ENCODE measurements at regions not wholly inside any gene's neighbourhood (a gene's known extent, or its start where the extent isn't known, plus 50 kb on each side); places are given as distances from the start of the nearest gene placed in this dataset.

DNA sequence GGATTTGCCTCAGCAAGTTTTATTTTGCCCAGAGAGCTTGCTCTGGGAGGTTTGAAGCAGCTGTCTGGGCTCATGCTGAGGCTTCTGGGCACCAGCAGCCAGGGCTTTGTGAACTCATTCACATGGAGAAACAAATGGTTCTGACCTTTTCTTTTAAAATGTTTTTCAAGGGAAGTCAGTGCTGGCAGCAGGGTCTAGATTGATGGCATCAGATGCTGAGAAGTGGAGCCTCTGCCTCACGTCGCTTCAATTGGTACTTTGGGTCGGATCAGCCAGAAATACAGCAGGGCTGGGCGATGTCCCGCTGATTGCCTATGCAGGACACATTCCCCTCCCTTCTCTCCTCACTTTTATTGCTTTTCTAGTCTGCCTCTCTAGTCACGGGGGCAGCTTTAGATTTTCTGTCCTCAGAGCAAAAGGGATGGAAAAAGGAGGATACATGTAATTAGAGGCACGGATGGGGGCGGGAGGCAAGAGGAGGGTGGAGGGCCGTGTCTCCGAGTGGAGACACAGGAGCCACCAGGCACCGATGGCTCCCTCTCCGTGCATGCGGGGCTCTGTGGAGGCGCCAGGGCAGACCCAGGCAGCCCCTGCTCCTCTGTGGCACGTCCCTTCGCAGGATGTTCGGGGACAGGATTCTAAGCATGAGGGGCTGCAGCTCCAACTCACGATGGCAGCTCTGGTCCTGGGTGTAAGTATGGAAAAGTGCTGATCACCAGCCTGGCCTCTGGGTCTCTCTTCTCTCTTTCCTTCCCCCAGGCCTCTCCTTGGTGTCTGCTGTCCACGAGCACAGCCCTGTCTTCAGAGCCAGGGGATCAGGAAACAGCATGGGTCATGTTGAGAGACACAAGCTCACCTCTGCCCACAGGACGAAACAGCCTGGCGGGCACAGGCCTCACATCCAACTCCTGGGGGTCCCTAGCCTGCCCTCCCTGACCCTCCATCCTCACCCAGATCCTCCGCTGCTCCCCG is 116.1 kb downstream of the FAM43A start:
- no peak overlapping the region for H3K27ac ChIP-seq (ENCODE audit: low read length)
- no peaks in the 10 kb centered on the region for H3K9me3 ChIP-seq (replicated peaks; ENCODE audit: insufficient read depth, low read length)
- no peak overlapping the region for H2AFZ ChIP-seq (ENCODE audit: low read length)
- no peaks in the 10 kb centered on the region for H3K79me2 ChIP-seq (ENCODE audit: low read length)
- no peaks in the 10 kb centered on the region for H4K20me1 ChIP-seq (ENCODE audit: insufficient read depth, low read length)
- TF ChIP-seq EZH2phosphoT487 (IDR thresholded peaks at IDR 0.05; ENCODE audit: low read length) (no peak), EZH2 (optimal IDR thresholded peaks at IDR 0.05; ENCODE audit: low read depth, low read length) (no peak)
- TF ChIP-seq, protein P1, sequence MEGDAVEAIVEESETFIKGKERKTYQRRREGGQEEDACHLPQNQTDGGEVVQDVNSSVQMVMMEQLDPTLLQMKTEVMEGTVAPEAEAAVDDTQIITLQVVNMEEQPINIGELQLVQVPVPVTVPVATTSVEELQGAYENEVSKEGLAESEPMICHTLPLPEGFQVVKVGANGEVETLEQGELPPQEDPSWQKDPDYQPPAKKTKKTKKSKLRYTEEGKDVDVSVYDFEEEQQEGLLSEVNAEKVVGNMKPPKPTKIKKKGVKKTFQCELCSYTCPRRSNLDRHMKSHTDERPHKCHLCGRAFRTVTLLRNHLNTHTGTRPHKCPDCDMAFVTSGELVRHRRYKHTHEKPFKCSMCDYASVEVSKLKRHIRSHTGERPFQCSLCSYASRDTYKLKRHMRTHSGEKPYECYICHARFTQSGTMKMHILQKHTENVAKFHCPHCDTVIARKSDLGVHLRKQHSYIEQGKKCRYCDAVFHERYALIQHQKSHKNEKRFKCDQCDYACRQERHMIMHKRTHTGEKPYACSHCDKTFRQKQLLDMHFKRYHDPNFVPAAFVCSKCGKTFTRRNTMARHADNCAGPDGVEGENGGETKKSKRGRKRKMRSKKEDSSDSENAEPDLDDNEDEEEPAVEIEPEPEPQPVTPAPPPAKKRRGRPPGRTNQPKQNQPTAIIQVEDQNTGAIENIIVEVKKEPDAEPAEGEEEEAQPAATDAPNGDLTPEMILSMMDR (IDR thresholded peaks at IDR 0.05; ENCODE audit: low read length), result no peak
- no peak for DNase-seq
- H3K4me3 ChIP-seq (ENCODE audit: low read length), result no peak overlapping the region
- no peak overlapping the region for H3K9ac ChIP-seq (ENCODE audit: low read length)
- no peak overlapping the region for H3K4me2 ChIP-seq (ENCODE audit: low read depth, low read length)
- H3F3A ChIP-seq (ENCODE audit: insufficient read depth, low read length), result no peaks in the 10 kb centered on the region
- H3K4me1 ChIP-seq (ENCODE audit: low read length), result no peaks in the 10 kb centered on the region
- no peaks in the 10 kb centered on the region for H3K36me3 ChIP-seq (replicated peaks; ENCODE audit: insufficient read depth, low read length)
- H3K27me3 ChIP-seq (replicated peaks; ENCODE audit: insufficient read depth, low read length), result no peaks in the 10 kb centered on the region
- H3K9me2 ChIP-seq (replicated peaks; ENCODE audit: insufficient read depth, low read length), result no peaks in the 10 kb centered on the region

DNA sequence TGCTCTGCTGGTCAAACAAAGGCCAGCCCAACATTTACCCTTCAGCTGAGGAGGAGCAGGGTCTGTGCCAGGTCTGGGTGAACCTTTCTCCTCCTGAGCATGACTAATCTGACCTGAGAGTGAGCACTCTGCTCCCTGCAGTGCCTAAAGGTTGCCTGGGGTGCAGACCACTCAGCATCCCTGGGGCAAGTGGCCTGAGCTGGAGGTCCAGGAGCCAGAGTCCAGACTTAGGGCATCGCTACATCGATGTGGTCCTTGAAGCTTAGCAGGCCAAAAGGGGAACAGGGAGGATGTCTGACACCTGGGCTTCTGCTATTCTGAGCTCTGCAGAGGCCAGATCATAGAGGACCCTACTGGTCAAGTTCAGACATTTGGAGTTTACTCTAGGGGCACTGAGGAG is 119.1 kb downstream of the FAM43A start:
- Histone ChIP-seq H3K79me2 (ENCODE audit: low read length) (no peaks in the 10 kb centered on the region), H3K9ac (ENCODE audit: low read length) (no peak overlapping the region), H3K27me3 (replicated peaks; ENCODE audit: insufficient read depth, low read length) (no peaks in the 10 kb centered on the region), H3K9me3 (replicated peaks; ENCODE audit: insufficient read depth, low read length) (no peaks in the 10 kb centered on the region), H3K4me1 (ENCODE audit: low read length) (no peaks in the 10 kb centered on the region), H3K4me2 (ENCODE audit: low read depth, low read length) (no peak overlapping the region), H4K20me1 (ENCODE audit: insufficient read depth, low read length) (no peaks in the 10 kb centered on the region), H3K9me2 (replicated peaks; ENCODE audit: insufficient read depth, low read length) (no peaks in the 10 kb centered on the region), H3F3A (ENCODE audit: insufficient read depth, low read length) (no peaks in the 10 kb centered on the region), H2AFZ (ENCODE audit: low read length) (no peak overlapping the region), H3K4me3 (ENCODE audit: low read length) (no peak overlapping the region), H3K27ac (ENCODE audit: low read length) (no peak overlapping the region), H3K36me3 (replicated peaks; ENCODE audit: insufficient read depth, low read length) (no peaks in the 10 kb centered on the region)
- TF ChIP-seq, protein P1 (IDR thresholded peaks at IDR 0.05; ENCODE audit: low read length), result no peak
- TF ChIP-seq EZH2 (optimal IDR thresholded peaks at IDR 0.05; ENCODE audit: low read depth, low read length) (no peak), EZH2phosphoT487 (IDR thresholded peaks at IDR 0.05; ENCODE audit: low read length) (no peak)
- no peak for DNase-seq

DNA sequence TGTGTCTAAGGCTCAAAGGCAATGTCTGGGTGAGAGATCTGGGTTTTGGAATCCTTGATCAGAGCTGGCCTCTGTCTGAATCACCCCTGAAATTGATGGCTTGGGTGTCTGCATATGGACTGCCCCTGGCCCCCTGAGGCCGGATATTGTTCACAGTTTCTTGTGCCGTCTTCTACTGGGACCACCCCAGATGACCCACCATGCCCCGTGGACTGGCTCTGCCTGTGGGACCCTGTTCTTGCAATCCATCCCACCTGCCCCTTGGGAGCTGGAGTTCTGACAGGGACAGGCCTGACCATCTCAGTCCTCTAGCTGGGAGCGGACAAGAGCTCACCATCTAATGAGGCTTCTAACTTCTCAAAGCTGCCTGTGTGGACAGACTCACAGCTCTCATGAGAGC is 119.9 kb downstream of the FAM43A start:
- no peaks in the 10 kb centered on the region for H3K27me3 ChIP-seq (replicated peaks; ENCODE audit: insufficient read depth, low read length)
- no peak for TF ChIP-seq EZH2 (optimal IDR thresholded peaks at IDR 0.05; ENCODE audit: low read depth, low read length)
- TF ChIP-seq, protein P1 (IDR thresholded peaks at IDR 0.05; ENCODE audit: low read length), result no peak
- TF ChIP-seq EZH2phosphoT487 (IDR thresholded peaks at IDR 0.05; ENCODE audit: low read length), result no peak
- no peaks in the 10 kb centered on the region for H3K9me2 ChIP-seq (replicated peaks; ENCODE audit: insufficient read depth, low read length)

More for the DNA sequence above, 119.9 kb downstream of the FAM43A start:
- Histone ChIP-seq H3K27ac (ENCODE audit: low read length) (no peak overlapping the region), H2AFZ (ENCODE audit: low read length) (no peak overlapping the region), H3K4me1 (ENCODE audit: low read length) (no peaks in the 10 kb centered on the region), H3K36me3 (replicated peaks; ENCODE audit: insufficient read depth, low read length) (no peaks in the 10 kb centered on the region), H3K79me2 (ENCODE audit: low read length) (no peaks in the 10 kb centered on the region), H4K20me1 (ENCODE audit: insufficient read depth, low read length) (no peaks in the 10 kb centered on the region), H3K9ac (ENCODE audit: low read length) (no peak overlapping the region), H3K4me2 (ENCODE audit: low read depth, low read length) (no peak overlapping the region), H3K9me3 (replicated peaks; ENCODE audit: insufficient read depth, low read length) (no peaks in the 10 kb centered on the region), H3F3A (ENCODE audit: insufficient read depth, low read length) (no peaks in the 10 kb centered on the region), H3K4me3 (ENCODE audit: low read length) (no peak overlapping the region)
- DNase-seq, result no peak

Data from MM.1S (cell line).